GM10266 (cell line): ENCODE measurements at regions not wholly inside any gene's neighbourhood (a gene's known extent, or its start where the extent isn't known, plus 50 kb on each side); places are given as distances from the start of the nearest gene placed in this dataset.

ENCODE experiments used
- DNase-seq: peaks from one replicate; pipeline ENCODE4 v3.0.0; 2012; ENCODE audit errors: extremely low spot score
- CTCF ChIP-seq: IDR thresholded peaks from 2 replicates; pipeline ENCODE4 v1.5.1; 2012; ENCODE audit warnings: mild to moderate bottlenecking, low read depth; ENCODE audit not compliant: control insufficient read depth, insufficient read depth; ENCODE audit errors: missing control alignments

DNA sequence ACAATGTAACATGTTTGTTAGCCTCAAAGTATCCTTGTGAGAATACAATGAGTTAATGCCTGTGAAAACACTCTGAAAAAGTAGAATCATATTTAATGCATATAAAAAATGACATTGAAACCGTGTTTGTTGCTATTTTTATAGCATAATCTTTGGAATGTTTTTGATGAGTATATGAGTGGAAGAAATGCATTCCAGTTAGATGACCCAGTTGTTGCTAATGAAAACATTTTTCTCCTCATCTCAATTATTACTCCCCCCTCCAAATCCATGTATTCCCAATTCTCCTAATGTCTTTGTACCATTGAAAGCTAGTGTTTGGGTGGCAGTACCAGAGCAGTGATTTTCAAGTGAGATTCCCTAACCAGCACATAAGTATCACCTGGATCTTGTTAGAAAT, 67.1 kb upstream of the DSEL start:
- TF ChIP-seq CTCF, result no peak
- no peak for DNase-seq

DNA sequence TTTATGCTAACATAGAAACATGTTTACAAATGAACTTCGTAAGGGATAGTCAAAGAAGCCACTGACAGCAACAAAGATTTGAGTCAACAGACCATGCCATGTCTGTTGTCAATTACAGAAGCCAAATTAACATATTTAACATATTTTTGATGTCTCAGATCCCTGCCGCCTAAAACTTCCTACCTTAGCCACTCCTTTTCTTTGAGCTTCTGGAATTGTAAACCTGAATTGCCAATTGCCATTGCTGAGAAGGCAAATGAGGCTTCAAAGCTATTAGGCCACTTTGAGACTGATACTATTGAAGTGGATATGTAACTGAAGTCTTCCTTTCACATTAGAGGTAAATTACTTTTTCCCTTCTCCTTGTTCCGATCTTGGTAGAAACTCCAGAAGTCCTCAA, 66.0 kb upstream of the DSEL start:
- no peak for TF ChIP-seq CTCF
- DNase-seq, result no peak

GRCh38 chr18:67581178-67581577, 64.7 kb upstream of the DSEL start:
- no peak for DNase-seq
- no peak for TF ChIP-seq CTCF

- no peak for DNase-seq
- TF ChIP-seq CTCF, result no peak
These were observed 60.9 kb upstream of the DSEL start for GRCh38 chr18:67577386-67577785.

DNA sequence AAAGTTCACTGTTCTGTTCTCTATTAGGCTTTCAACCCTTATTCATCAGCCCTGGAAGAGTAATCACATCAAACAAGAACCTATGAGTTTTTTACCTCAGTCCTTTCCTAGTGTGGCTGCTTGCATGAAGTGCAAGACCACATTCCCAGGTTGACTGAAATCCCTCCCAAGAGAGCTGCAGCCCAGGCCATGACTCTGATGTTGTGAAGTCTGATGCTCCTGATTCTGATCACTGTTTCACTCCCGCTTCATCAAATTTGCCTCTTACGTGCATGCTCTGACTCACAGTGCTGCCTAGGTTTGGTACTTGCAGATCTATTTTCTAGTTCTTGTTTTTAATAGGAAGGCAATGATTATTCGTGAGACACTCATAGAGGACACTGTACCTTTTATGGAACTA, 58.2 kb upstream of the DSEL start:
- no peak for DNase-seq
- no peak for TF ChIP-seq CTCF

- TF ChIP-seq CTCF, result no peak
- no peak for DNase-seq
These were observed 51.6 kb upstream of the DSEL start for GRCh38 chr18:67568166-67568565.
